Aorta (tissue), 5 donors: ENCODE measurements at regions not wholly inside any gene's neighbourhood (a gene's known extent, or its start where the extent isn't known, plus 50 kb on each side); places are given as distances from the start of the nearest gene placed in this dataset.

Experiments
- ATAC-seq: fragments of 200-7000 bp; cut with Tn5 transposase; one replicate; pipeline ENCODE4 v1.9.1; 2022; ENCODE audit warnings: moderate library complexity; ENCODE audit not compliant: low FRiP score
- DNase-seq, 2 donors: peaks; one replicate each; pipeline ENCODE4 v3.0.0-alpha.2; 2020
- H3K27ac ChIP-seq, 2 donors: one replicate each; pipeline ENCODE4 v1.5.1; 2013; ENCODE audit warnings: low read length in 2 of 2, mild to moderate bottlenecking in 2 of 2, moderate library complexity in 2 of 2, control low read depth in 1 of 2, inconsistent platforms in 1 of 2, low read depth in 1 of 2
- H3K27me3 ChIP-seq, 2 donors: one replicate each; pipeline ENCODE4 v1.6.1; 2013; ENCODE audit warnings: control low read depth in 1 of 2, low read length in 1 of 2, mild to moderate bottlenecking in 1 of 2, moderate library complexity in 1 of 2; ENCODE audit not compliant: insufficient read depth in 2 of 2, control insufficient read depth in 1 of 2
- H3K36me3 ChIP-seq, 2 donors: one replicate each; pipeline ENCODE4 v1.6.1; 2013; ENCODE audit warnings: control low read depth in 1 of 2, low read length in 1 of 2, mild to moderate bottlenecking in 1 of 2; ENCODE audit not compliant: insufficient read depth in 2 of 2, control insufficient read depth in 1 of 2
- H3K4me1 ChIP-seq, 2 donors: one replicate each; pipeline ENCODE4 v1.6.1; 2013; ENCODE audit warnings: low read length in 2 of 2, control low read depth in 1 of 2, mild to moderate bottlenecking in 1 of 2, moderate library complexity in 1 of 2; ENCODE audit not compliant: insufficient read depth in 2 of 2, control insufficient read depth in 1 of 2
- H3K4me3 ChIP-seq, 2 donors: one replicate each; pipeline ENCODE4 v1.5.1; 2013; ENCODE audit warnings: low read length in 2 of 2, control low read depth in 1 of 2, mild to moderate bottlenecking in 1 of 2
- H3K9me3 ChIP-seq: one replicate; pipeline ENCODE4 v1.6.1; 2013; ENCODE audit warnings: mild to moderate bottlenecking, low read length; ENCODE audit not compliant: control insufficient read depth
- WGBS, 2 donors: extraction: QIAGEN DNeasy Blood & Tissue Kit; methylation state at CpG; one replicate each; pipeline ENCODE4 v1.1.7; 2013; 5-methylcytosine and 5-hydroxymethylcytosine counted together
- intact Hi-C, 2 donors: fragments of 100-400 bp; cut with DNase I; formaldehyde crosslinking; loops; one replicate each; pipeline versions ENCODE4 v1.14.2 to v1.15.0; 2022
- donor health status: healthy with polysubstance abuse.
- donor health status: Bipolar disorder and iron deficiency.
- donor health status: DM: no; HTN: no; CAD: no.
- donor health status: DM: no; HTN: no; CAD: no.
- donor health status: DM: yes; HTN: yes; CAD: no.

GRCh38 chr5:179410291-179411160 is 65.3 kb upstream of the ADAMTS2 start:
- no peaks in the 10 kb centered on the region for H3K36me3 ChIP-seq
- no peaks in the 10 kb centered on the region for H3K9me3 ChIP-seq
- no peaks in the 10 kb centered on the region for H3K4me1 ChIP-seq
- WGBS, 2 donors = 91 to 92% methylated on average over 27 of the region's 27 CpGs
- peak in 1 of 2 donors; percentile 73 for DNase-seq
- H3K27me3 ChIP-seq = no peaks in the 10 kb centered on the region
- peak; percentile 36 for ATAC-seq
- intact Hi-C loops = no loop called here
- H3K4me3 ChIP-seq = no peak overlapping the region
- no peak overlapping the region for H3K27ac ChIP-seq

GRCh38 chr5:179409806-179410205 is 64.5 kb upstream of the ADAMTS2 start:
- ATAC-seq = no peak
- intact Hi-C loops = loop anchor here in 1 of 2 donors (10.0 kb wide), 1 partner anchor 245 kb away; no protein-coding TSS in a partner anchor
- 91 to 93% methylated on average over 7 of the region's 7 CpGs for WGBS, 2 donors

GRCh38 chr5:179408611-179409010 is 63.4 kb upstream of the ADAMTS2 start:
- intact Hi-C loops = loop anchor here in 1 of 2 donors (10.0 kb wide), 1 partner anchor 244 kb away; no protein-coding TSS in a partner anchor
- Histone ChIP-seq H3K4me3 (no peak overlapping the region), H3K27me3 (no peaks in the 10 kb centered on the region), H3K36me3 (no peaks in the 10 kb centered on the region), H3K4me1 (no peaks in the 10 kb centered on the region), H3K27ac (no peak overlapping the region), H3K9me3 (no peaks in the 10 kb centered on the region)
- ATAC-seq = no peak
- WGBS, 2 donors = 79 to 86% methylated on average over 19 of the region's 19 CpGs
- DNase-seq = no peak

More at GRCh38 chr5:179409806-179410205, 64.5 kb upstream of the ADAMTS2 start:
- no peaks in the 10 kb centered on the region for H3K4me1 ChIP-seq
- no peaks in the 10 kb centered on the region for H3K27me3 ChIP-seq
- H3K27ac ChIP-seq = no peak overlapping the region
- peak in 1 of 2 donors; percentile 70 for DNase-seq
- no peaks in the 10 kb centered on the region for H3K9me3 ChIP-seq
- no peaks in the 10 kb centered on the region for H3K36me3 ChIP-seq
- no peak overlapping the region for H3K4me3 ChIP-seq

DNA sequence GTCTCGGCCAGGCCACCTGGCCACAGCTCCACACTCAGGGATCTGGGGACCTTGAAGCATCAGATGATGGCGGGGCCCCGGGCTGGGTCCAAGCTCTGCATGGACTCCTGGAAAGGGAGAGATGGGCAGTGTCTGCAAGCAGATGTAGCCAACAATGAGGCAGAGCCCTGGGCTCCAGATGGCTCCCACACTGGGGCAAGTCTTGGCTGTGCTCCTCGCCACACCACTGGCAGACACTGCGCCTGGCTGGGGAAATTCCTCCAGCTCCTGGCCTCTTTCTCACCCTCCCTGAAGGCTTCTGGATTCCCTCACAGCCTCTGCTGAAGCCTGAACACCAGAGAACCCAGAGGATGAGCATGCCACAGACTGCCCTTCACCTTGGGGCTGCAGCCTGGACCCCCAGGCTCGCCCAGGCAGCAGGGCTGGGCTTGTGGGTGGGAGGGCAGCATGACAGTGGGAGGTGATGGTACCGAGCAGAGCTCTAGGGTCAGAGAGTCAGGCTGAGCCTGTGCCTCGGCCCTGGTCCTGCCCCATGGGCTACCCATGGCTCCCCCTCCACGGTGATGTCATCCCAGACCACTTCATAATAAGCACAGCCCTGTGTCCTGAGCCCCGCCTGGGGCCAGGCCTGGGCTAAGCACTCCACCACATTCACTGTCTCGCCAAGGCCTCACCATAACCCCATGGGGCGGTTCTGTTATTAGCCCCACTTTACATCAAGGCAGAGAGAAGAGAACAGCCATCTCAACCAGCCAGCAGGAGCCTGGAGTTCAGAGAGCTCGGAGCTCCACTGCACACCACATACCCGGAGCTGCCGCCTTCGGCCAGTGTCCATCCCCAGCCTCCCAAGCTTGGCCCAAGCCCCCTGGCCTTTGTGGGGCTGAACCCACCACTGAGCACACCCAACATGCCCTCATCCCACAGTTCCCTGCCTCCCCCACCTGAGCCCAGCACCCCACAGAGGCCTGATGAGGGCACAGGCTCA is 62.2 kb upstream of the ADAMTS2 start:
- Histone ChIP-seq H3K36me3 (no peaks in the 10 kb centered on the region), H3K27ac (no peak overlapping the region), H3K27me3 (no peaks in the 10 kb centered on the region), H3K4me1 (no peaks in the 10 kb centered on the region), H3K4me3 (no peak overlapping the region), H3K9me3 (no peaks in the 10 kb centered on the region)
- DNase-seq = no peak
- WGBS, 2 donors = 91 to 94% methylated on average over 16 of the region's 16 CpGs
- intact Hi-C loops = loop anchor here in 1 of 2 donors (10.0 kb wide), 1 partner anchor 243 kb away; no protein-coding TSS in a partner anchor
- ATAC-seq = no peak

DNA sequence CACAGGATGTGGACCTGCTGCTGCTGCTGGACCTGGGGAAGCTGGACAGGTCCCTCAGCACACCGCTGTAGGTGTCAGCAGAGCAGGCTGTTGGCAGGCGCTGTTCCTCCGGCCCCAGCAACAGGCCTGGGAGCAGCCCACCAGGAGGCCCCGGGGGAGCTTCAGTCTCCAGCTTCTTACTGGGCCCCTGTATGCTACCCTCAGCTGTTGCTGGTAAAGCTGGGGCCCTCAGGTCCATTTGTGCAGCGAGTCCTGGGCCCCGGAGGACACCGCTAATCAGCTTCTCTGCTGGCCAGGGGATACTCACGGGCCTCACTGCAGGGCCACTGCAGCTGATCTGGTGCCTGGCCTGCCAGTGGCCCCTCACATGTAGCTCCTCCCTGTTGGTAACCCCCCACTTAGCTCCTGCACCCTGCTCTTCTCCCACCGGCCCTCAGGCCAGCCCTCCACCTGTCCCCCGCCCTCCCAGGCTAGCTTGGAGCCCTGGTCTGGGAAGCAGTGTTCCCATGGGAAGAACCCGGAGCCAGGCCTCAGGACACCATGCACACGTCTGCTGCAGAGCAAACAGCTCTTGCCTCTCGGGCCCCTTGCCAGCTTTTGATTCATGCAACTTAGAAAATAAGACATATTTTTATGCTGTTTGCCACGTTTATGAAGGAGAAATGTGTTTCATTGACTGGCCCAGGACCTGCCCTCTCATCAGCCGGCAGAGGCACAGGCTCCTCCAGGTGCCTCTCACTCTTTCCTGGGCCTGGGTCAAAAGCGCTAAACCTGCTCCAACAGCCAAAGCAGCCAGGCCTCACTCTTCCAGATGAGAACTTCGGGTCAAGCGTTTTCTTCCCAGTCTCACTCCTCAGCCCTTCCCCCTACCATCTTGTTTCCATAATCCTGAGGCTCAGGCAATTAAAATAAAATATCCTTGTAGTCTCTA is 61.0 kb upstream of the ADAMTS2 start:
- Histone ChIP-seq H3K27me3 (no peaks in the 10 kb centered on the region), H3K27ac (no peak overlapping the region), H3K4me3 (no peak overlapping the region), H3K9me3 (no peaks in the 10 kb centered on the region), H3K4me1 (no peaks in the 10 kb centered on the region), H3K36me3 (no peaks in the 10 kb centered on the region)
- ATAC-seq (no peak), DNase-seq (no peak)
- WGBS, 2 donors = 70 to 71% methylated on average over 18 of the region's 18 CpGs
- intact Hi-C loops = loop anchor here in 1 of 2 donors (10.0 kb wide), 1 partner anchor 241 kb away; no protein-coding TSS in a partner anchor

- Histone ChIP-seq H3K27ac (no peak overlapping the region), H3K9me3 (peaks cover under 1% of the 10 kb centered on the region), H3K4me1 (no peaks in the 10 kb centered on the region), H3K4me3 (no peak overlapping the region), H3K36me3 (no peaks in the 10 kb centered on the region), H3K27me3 (no peaks in the 10 kb centered on the region)
- DNase-seq (no peak), ATAC-seq (no peak)
- 92% methylated on average over 16 of the region's 16 CpGs for WGBS, 2 donors
- intact Hi-C loops = loop anchor here in 1 of 2 donors (10.0 kb wide), 1 partner anchor 241 kb away; no protein-coding TSS in a partner anchor
Measured at GRCh38 chr5:179405426-179406030, 60.3 kb upstream of the ADAMTS2 start.

GRCh38 chr5:179405054-179405416 is 59.8 kb upstream of the ADAMTS2 start:
- no peak for DNase-seq
- ATAC-seq = no peak
- Histone ChIP-seq H3K27ac (no peak overlapping the region), H3K4me1 (no peaks in the 10 kb centered on the region), H3K4me3 (no peak overlapping the region), H3K27me3 (no peaks in the 10 kb centered on the region), H3K36me3 (no peaks in the 10 kb centered on the region), H3K9me3 (peaks cover 5% of the 10 kb centered on the region)
- WGBS, 2 donors = 84 to 91% methylated on average over 2 of the region's 2 CpGs
- intact Hi-C loops = loop anchor here in 1 of 2 donors (10.0 kb wide), 1 partner anchor 240 kb away; no protein-coding TSS in a partner anchor
